Neural cell (in vitro differentiated cells): ENCODE measurements at regions not wholly inside any gene's neighbourhood (a gene's known extent, or its start where the extent isn't known, plus 50 kb on each side); places are given as distances from the start of the nearest gene placed in this dataset.

Experiments
- H2AFZ ChIP-seq: fragments of 200-600, 300-800 bp; sonication (generic), shearing (Covaris generic); 2 replicates; pipeline ENCODE4 v1.6.0; 2014; ENCODE audit warnings: low read depth, mild to moderate bottlenecking, antibody characterized with exemption, low read length, moderate library complexity
- H3F3A ChIP-seq: fragments of 200-600 bp; shearing (Covaris generic); 2 replicates; pipeline ENCODE4 v1.6.1; 2016; ENCODE audit warnings: mild to moderate bottlenecking, moderate library complexity, mixed read lengths, antibody characterized with exemption, low read length; ENCODE audit not compliant: insufficient read depth, poor library complexity, severe bottlenecking
- H3K27ac ChIP-seq: fragments of 200-600, 300-800 bp; sonication (generic), shearing (Covaris generic); 2 replicates; pipeline ENCODE4 v1.5.1; 2014; ENCODE audit warnings: mild to moderate bottlenecking, low read length, moderate library complexity
- H3K27me3 ChIP-seq: fragments of 300-800, 200-600 bp; sonication (generic), shearing (Covaris generic); 2 replicates; pipeline ENCODE4 v1.6.0; 2014; ENCODE audit warnings: mild to moderate bottlenecking, low read depth, low read length, moderate library complexity; ENCODE audit not compliant: insufficient read depth
- H3K36me3 ChIP-seq: fragments of 300-800, 200-600 bp; sonication (generic), shearing (Covaris generic); 2 replicates; pipeline ENCODE4 v1.5.1; 2014; ENCODE audit warnings: mild to moderate bottlenecking, antibody characterized with exemption, low read length, moderate library complexity; ENCODE audit not compliant: insufficient read depth
- H3K4me2 ChIP-seq: fragments of 300-800, 200-600 bp; sonication (generic), shearing (Covaris generic); 2 replicates; pipeline ENCODE4 v1.6.0; 2014; ENCODE audit warnings: mild to moderate bottlenecking, low read length
- H3K4me3 ChIP-seq: fragments of 300-800, 200-600 bp; sonication (generic), shearing (Covaris generic); 2 replicates; pipeline ENCODE4 v1.5.1; 2014; ENCODE audit warnings: mild to moderate bottlenecking, low read length, moderate library complexity
- H3K79me2 ChIP-seq: fragments of 200-600 bp; shearing (Covaris generic); replicated peaks from 2 replicates; pipeline ENCODE4 v1.6.0; 2014; ENCODE audit warnings: mild to moderate bottlenecking, low read length, moderate library complexity; ENCODE audit not compliant: insufficient read depth
- H3K9ac ChIP-seq: fragments of 300-800, 200-600 bp; sonication (generic), shearing (Covaris generic); 2 replicates; pipeline ENCODE4 v1.6.1; 2016; ENCODE audit warnings: mild to moderate bottlenecking, low read length, mixed read lengths
- H3K9me2 ChIP-seq: fragments of 200-600 bp; shearing (Covaris generic); 2 replicates; pipeline ENCODE4 v1.6.1; 2016; ENCODE audit warnings: mild to moderate bottlenecking, low read length, mixed read lengths; ENCODE audit not compliant: insufficient read depth
- H3K9me3 ChIP-seq: fragments of 200-600, 300-800 bp; sonication (generic), shearing (Covaris generic); 2 replicates; pipeline ENCODE4 v1.6.1; 2016; ENCODE audit warnings: mild to moderate bottlenecking, mixed run types, low read length, moderate library complexity, mixed read lengths
- H4K20me1 ChIP-seq: fragments of 200-600 bp; shearing (Covaris generic); 2 replicates; pipeline ENCODE4 v1.6.1; 2016; ENCODE audit warnings: mild to moderate bottlenecking, mixed run types; ENCODE audit not compliant: insufficient read depth
- CTCF ChIP-seq: fragments of 450-650 bp; IDR thresholded peaks from 2 replicates; pipeline ENCODE4 v1.5.1; 2014; ENCODE audit warnings: antibody characterized with exemption, mild to moderate bottlenecking, moderate library complexity; ENCODE audit not compliant: poor library complexity, severe bottlenecking
- EP300 ChIP-seq: fragments of 450-650 bp; conservative IDR thresholded peaks from 2 replicates; pipeline ENCODE4 v1.6.1; 2014; ENCODE audit warnings: antibody characterized with exemption, mild to moderate bottlenecking, moderate library complexity; ENCODE audit not compliant: poor library complexity, severe bottlenecking
- EZH2 ChIP-seq: fragments of 200-600, 300-800 bp; shearing (Covaris generic), sonication (generic); IDR thresholded peaks from 2 replicates; pipeline ENCODE4 v1.6.1; 2014; ENCODE audit warnings: antibody characterized with exemption, low read length, borderline replicate concordance, mild to moderate bottlenecking; ENCODE audit not compliant: insufficient read depth, poor library complexity, severe bottlenecking
- MXI1 ChIP-seq: fragments of 450-650 bp; conservative IDR thresholded peaks from 2 replicates; pipeline ENCODE4 v1.6.1; 2014; ENCODE audit warnings: antibody characterized with exemption, mild to moderate bottlenecking; ENCODE audit not compliant: poor library complexity, severe bottlenecking
- POLR2AphosphoS5 ChIP-seq: IDR thresholded peaks from 2 replicates; pipeline ENCODE4 v1.6.1; 2012
- RAD21 ChIP-seq: fragments of 450-650 bp; conservative IDR thresholded peaks from 2 replicates; pipeline ENCODE4 v1.6.1; 2014; ENCODE audit warnings: antibody characterized with exemption, mild to moderate bottlenecking, moderate library complexity
- REST ChIP-seq: IDR thresholded peaks from 2 replicates; pipeline ENCODE4 v1.6.1; 2012; ENCODE audit warnings: borderline replicate concordance
- SMC3 ChIP-seq: fragments of 450-650 bp; conservative IDR thresholded peaks from 2 replicates; pipeline ENCODE4 v1.6.1; 2014; ENCODE audit warnings: antibody characterized with exemption, mild to moderate bottlenecking, moderate library complexity; ENCODE audit not compliant: poor library complexity
- TAF1 ChIP-seq: IDR thresholded peaks from 2 replicates; pipeline ENCODE4 v1.6.1; 2012; ENCODE audit warnings: low read depth

- Histone ChIP-seq H3K79me2 (no peaks in the 10 kb centered on the region), H3K36me3 (no peaks in the 10 kb centered on the region), H3K4me3 (no peak overlapping the region), H3K9ac (no peak overlapping the region), H3K27ac (no peak overlapping the region), H3F3A (no peaks in the 10 kb centered on the region), H3K27me3 (no peaks in the 10 kb centered on the region), H3K9me2 (no peaks in the 10 kb centered on the region), H2AFZ (no peak overlapping the region), H4K20me1 (no peaks in the 10 kb centered on the region), H3K4me2 (no peak overlapping the region), H3K9me3 (no peaks in the 10 kb centered on the region)
- TF ChIP-seq CTCF = no peak
- TF ChIP-seq RAD21 = no peak
- no peak for TF ChIP-seq EP300
- no peak for TF ChIP-seq EZH2
- TF ChIP-seq REST = no peak
- TF ChIP-seq POLR2AphosphoS5 = no peak
- no peak for TF ChIP-seq MXI1
- no peak for TF ChIP-seq TAF1
- no peak for TF ChIP-seq SMC3
These were observed 223.3 kb downstream of the RAP2B start for GRCh38 chr3:153385343-153385742.

- H3K4me2 ChIP-seq = no peak overlapping the region
- H3K27ac ChIP-seq = no peak overlapping the region
- no peaks in the 10 kb centered on the region for H3K27me3 ChIP-seq
- TF ChIP-seq POLR2AphosphoS5 (no peak), EZH2 (no peak), REST (no peak), SMC3 (no peak), MXI1 (no peak), RAD21 (no peak), EP300 (no peak), TAF1 (no peak), CTCF (no peak)
- H3K79me2 ChIP-seq = no peaks in the 10 kb centered on the region
- H3K9me3 ChIP-seq = no peaks in the 10 kb centered on the region
- H3K36me3 ChIP-seq = no peaks in the 10 kb centered on the region
- H2AFZ ChIP-seq = no peak overlapping the region
- no peaks in the 10 kb centered on the region for H3F3A ChIP-seq
- H3K9ac ChIP-seq = no peak overlapping the region
- H4K20me1 ChIP-seq = no peaks in the 10 kb centered on the region
- H3K4me3 ChIP-seq = no peak overlapping the region
- H3K9me2 ChIP-seq = no peaks in the 10 kb centered on the region
These were observed 230.3 kb downstream of the RAP2B start for GRCh38 chr3:153392363-153392762.
